ENCODE measurements at regions not wholly inside any gene's neighbourhood (a gene's known extent, or its start where the extent isn't known, plus 50 kb on each side); places are given as distances from the start of the nearest gene placed in this dataset.

DNA sequence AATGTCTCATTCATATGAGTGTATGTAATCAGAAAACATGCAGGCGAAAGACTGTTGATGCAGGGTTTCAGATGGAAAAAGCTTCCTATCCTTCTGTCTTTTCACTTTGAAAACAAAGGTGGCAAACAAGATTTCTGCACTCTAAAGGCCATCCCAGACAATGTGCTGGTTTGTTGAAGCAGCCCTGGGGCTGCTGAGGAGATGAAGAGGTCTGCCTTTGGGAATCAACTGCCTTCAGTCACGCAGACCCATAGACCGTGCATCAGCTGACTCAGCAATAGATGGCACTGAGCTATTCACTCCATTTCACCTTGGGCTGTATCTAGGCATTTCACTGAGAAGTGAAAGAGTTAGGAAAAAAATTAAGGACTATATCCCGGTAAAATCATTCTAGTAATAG is 60.5 kb upstream of the C5orf46 start:
- TF ChIP-seq SUZ12 (IDR thresholded peaks at IDR 0.05; ENCODE audit: extremely low read depth, insufficient read depth, insufficient read length) (no peak), YY1 (IDR thresholded peaks at IDR 0.05; ENCODE audit: insufficient read depth, insufficient read length) (no peak), ZNF274 (IDR thresholded peaks at IDR 0.05; ENCODE audit: low read depth, low read length) (no peak)
